NB4 (cell line): ENCODE measurements at regions not wholly inside any gene's neighbourhood (a gene's known extent, or its start where the extent isn't known, plus 50 kb on each side); places are given as distances from the start of the nearest gene placed in this dataset.

ENCODE experiments used
- CTCF ChIP-seq: IDR thresholded peaks from one replicate; pipeline ENCODE4 v1.5.1; 2012; ENCODE audit warnings: low read depth, low read length
- MAX ChIP-seq: IDR thresholded peaks from 2 replicates; pipeline ENCODE4 v1.6.1; 2011; ENCODE audit warnings: low read depth, low read length
- MYC ChIP-seq: IDR thresholded peaks from 2 replicates; pipeline ENCODE4 v1.6.1; 2011; ENCODE audit warnings: low read depth, low read length
- POLR2A ChIP-seq: IDR thresholded peaks from 2 replicates; pipeline ENCODE4 v1.6.1; 2011; ENCODE audit warnings: mild to moderate bottlenecking; ENCODE audit not compliant: insufficient read length; ENCODE audit errors: extremely low read depth

- TF ChIP-seq POLR2A (no peak), CTCF (no peak), MAX (no peak), MYC (no peak)
These were observed 157.5 kb upstream of the FERD3L start for GRCh38 chr7:19302731-19303130.
